PC-3 (cell line): ENCODE measurements at regions not wholly inside any gene's neighbourhood (a gene's known extent, or its start where the extent isn't known, plus 50 kb on each side); places are given as distances from the start of the nearest gene placed in this dataset.

Source experiments
- ATAC-seq: fragments of 200-7000 bp; cut with Tn5 transposase; 2 replicates; pipeline ENCODE4 v1.9.1; 2020; ENCODE audit warnings: mild to moderate bottlenecking, moderate library complexity
- BruUV-seq: library from RNA; stranded (reverse); fragments of 400-500 nt; replicated peaks from 2 replicates; lab custom pipeline; 2021; lab: Mats Ljungman, UMichigan
- CTCF ChIA-PET: fragments of 300-600 bp; sonication (Branson Sonifier 250); formaldehyde crosslinking; loops from one replicate; lab custom pipeline; 2022; ENCODE audit warnings: antibody characterized with exemption; lab: Charles Lee
- POLR2A ChIA-PET: fragments of 300-600 bp; sonication (Branson Sonifier 250); formaldehyde crosslinking; loops from one replicate; lab custom pipeline; 2022; ENCODE audit warnings: antibody characterized with exemption; ENCODE audit not compliant: unreplicated experiment; lab: Charles Lee
- DNase-seq: peaks from one replicate; pipeline ENCODE4 v3.0.0-alpha.2; 2015
- H2AFZ ChIP-seq: fragments of 300-600 bp; sonication (generic); 2 replicates; pipeline ENCODE4 v1.6.0; 2016; ENCODE audit warnings: antibody characterized with exemption, low read length
- H3F3A ChIP-seq: fragments of 300-600 bp; sonication (generic); one replicate; pipeline ENCODE4 v1.6.0; 2017; ENCODE audit warnings: antibody characterized with exemption, low read length, control low read depth, mild to moderate bottlenecking; ENCODE audit not compliant: unreplicated experiment
- H3K27ac ChIP-seq: fragments of 300-600 bp; sonication (generic); 2 replicates; pipeline ENCODE4 v1.5.1; 2016; ENCODE audit warnings: mild to moderate bottlenecking, low read length
- H3K27me3 ChIP-seq: fragments of 300-600 bp; sonication (generic); 2 replicates; pipeline ENCODE4 v1.6.1; 2016; ENCODE audit warnings: low read length, mixed read lengths
- H3K36me3 ChIP-seq: fragments of 300-600 bp; sonication (generic); 2 replicates; pipeline ENCODE4 v1.6.1; 2016; ENCODE audit warnings: low read depth, mixed run types, low read length, mixed read lengths
- H3K4me1 ChIP-seq: fragments of 300-600 bp; sonication (generic); 2 replicates; pipeline ENCODE4 v1.5.1; 2016; ENCODE audit warnings: low read length; ENCODE audit not compliant: insufficient read depth
- H3K4me2 ChIP-seq: fragments of 300-600 bp; sonication (generic); 2 replicates; pipeline ENCODE4 v1.6.0; 2016; ENCODE audit warnings: low read length
- H3K4me3 ChIP-seq: fragments of 300-600 bp; sonication (generic); 2 replicates; pipeline ENCODE4 v1.5.1; 2016; ENCODE audit warnings: mild to moderate bottlenecking, low read length, mixed read lengths
- H3K79me2 ChIP-seq: fragments of 300-600 bp; sonication (generic); 2 replicates; pipeline ENCODE4 v1.6.1; 2017; ENCODE audit warnings: low read length, mixed read lengths
- H3K9ac ChIP-seq: fragments of 300-600 bp; sonication (generic); 2 replicates; pipeline ENCODE4 v1.6.0; 2016; ENCODE audit warnings: mild to moderate bottlenecking, low read length
- H3K9me2 ChIP-seq: fragments of 300-600 bp; sonication (generic); replicated peaks from 2 replicates; pipeline ENCODE4 v1.6.1; 2016; ENCODE audit warnings: mixed run types, low read length, mixed read lengths
- H3K9me3 ChIP-seq: fragments of 300-600 bp; sonication (generic); 2 replicates; pipeline ENCODE4 v1.6.1; 2016; ENCODE audit warnings: low read length, mixed read lengths
- H4K20me1 ChIP-seq: fragments of 300-600 bp; sonication (generic); 2 replicates; pipeline ENCODE4 v1.6.1; 2016; ENCODE audit warnings: low read length, mixed read lengths
- EZH2 ChIP-seq: fragments of 300-600 bp; sonication (generic); IDR thresholded peaks from one replicate; pipeline ENCODE4 v1.6.1; 2017; ENCODE audit warnings: antibody characterized with exemption, mild to moderate bottlenecking, low read length; ENCODE audit not compliant: unreplicated experiment
- EZH2phosphoT487 ChIP-seq: fragments of 300-600 bp; sonication (generic); IDR thresholded peaks from 2 replicates; pipeline ENCODE4 v1.6.1; 2018; ENCODE audit warnings: mild to moderate bottlenecking, antibody characterized with exemption, low read length, borderline replicate concordance
- intact Hi-C: fragments of 100-400 bp; cut with micrococcal nuclease; formaldehyde crosslinking; loops from 2 replicates; pipeline ENCODE4 v1.9.0; 2023
- TF ChIP-seq, protein P1 (sequence below): fragments of 300-600 bp; sonication (generic); conservative IDR thresholded peaks from 2 replicates; pipeline ENCODE4 v1.5.1; 2017; ENCODE audit warnings: antibody characterized with exemption, low read depth, mild to moderate bottlenecking, low read length

GRCh38 chr10:35743351-35743750, 101.3 kb upstream of the FZD8 start:
- Histone ChIP-seq H3K27me3 (no peaks in the 10 kb centered on the region), H3K27ac (no peak overlapping the region), H3K4me2 (no peak overlapping the region), H3K4me1 (no peaks in the 10 kb centered on the region; the same call in 1 of the 2 replicates), H3K4me3 (no peak overlapping the region), H3K9me2 (no peaks in the 10 kb centered on the region), H3K79me2 (no peaks in the 10 kb centered on the region), H2AFZ (no peak overlapping the region), H3K36me3 (no peaks in the 10 kb centered on the region), H3K9me3 (no peaks in the 10 kb centered on the region), H4K20me1 (no peaks in the 10 kb centered on the region), H3K9ac (no peak overlapping the region), H3F3A (no peaks in the 10 kb centered on the region)
- ATAC-seq (no peak), DNase-seq (no peak)
- POLR2A ChIA-PET, result no interaction called here
- TF ChIP-seq EZH2 (no peak), EZH2phosphoT487 (no peak)
- TF ChIP-seq, protein P1, sequence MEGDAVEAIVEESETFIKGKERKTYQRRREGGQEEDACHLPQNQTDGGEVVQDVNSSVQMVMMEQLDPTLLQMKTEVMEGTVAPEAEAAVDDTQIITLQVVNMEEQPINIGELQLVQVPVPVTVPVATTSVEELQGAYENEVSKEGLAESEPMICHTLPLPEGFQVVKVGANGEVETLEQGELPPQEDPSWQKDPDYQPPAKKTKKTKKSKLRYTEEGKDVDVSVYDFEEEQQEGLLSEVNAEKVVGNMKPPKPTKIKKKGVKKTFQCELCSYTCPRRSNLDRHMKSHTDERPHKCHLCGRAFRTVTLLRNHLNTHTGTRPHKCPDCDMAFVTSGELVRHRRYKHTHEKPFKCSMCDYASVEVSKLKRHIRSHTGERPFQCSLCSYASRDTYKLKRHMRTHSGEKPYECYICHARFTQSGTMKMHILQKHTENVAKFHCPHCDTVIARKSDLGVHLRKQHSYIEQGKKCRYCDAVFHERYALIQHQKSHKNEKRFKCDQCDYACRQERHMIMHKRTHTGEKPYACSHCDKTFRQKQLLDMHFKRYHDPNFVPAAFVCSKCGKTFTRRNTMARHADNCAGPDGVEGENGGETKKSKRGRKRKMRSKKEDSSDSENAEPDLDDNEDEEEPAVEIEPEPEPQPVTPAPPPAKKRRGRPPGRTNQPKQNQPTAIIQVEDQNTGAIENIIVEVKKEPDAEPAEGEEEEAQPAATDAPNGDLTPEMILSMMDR, result no peak
- CTCF ChIA-PET, result no interaction called here
- BruUV-seq, result no TSS peak
- intact Hi-C loops, result no loop called here

- ChIA-PET POLR2A (no interaction called here), CTCF (interaction anchor here (0.6 kb wide), 1 partner anchor 1020 kb away, joined by 3 read pairs; no protein-coding TSS in a partner anchor)
- H3K27ac ChIP-seq, result no peak overlapping the region
- ATAC-seq, result peak; percentile 93
- H3K9ac ChIP-seq, result no peak overlapping the region
- no peaks in the 10 kb centered on the region for H3K36me3 ChIP-seq
- H3K9me3 ChIP-seq, result no peaks in the 10 kb centered on the region
- peak overlapping the region; percentile 8; the same call in 1 of the 2 replicates for H2AFZ ChIP-seq
- H3K4me2 ChIP-seq, result no peak overlapping the region
- no peaks in the 10 kb centered on the region; the same call in 1 of the 2 replicates for H3K4me1 ChIP-seq
- DNase-seq, result peak; percentile 79
- H4K20me1 ChIP-seq, result no peaks in the 10 kb centered on the region
- H3K4me3 ChIP-seq, result no peak overlapping the region
- no peaks in the 10 kb centered on the region for H3K79me2 ChIP-seq
- H3K27me3 ChIP-seq, result no peaks in the 10 kb centered on the region
- no TSS peak for BruUV-seq
- TF ChIP-seq EZH2phosphoT487, result no peak
- TF ChIP-seq, protein P1, result no peak
- no peaks in the 10 kb centered on the region for H3F3A ChIP-seq
- H3K9me2 ChIP-seq, result no peaks in the 10 kb centered on the region
- intact Hi-C loops, result no loop called here
These were observed 97.9 kb upstream of the FZD8 start for GRCh38 chr10:35739998-35740397.

- no peak overlapping the region for H3K4me3 ChIP-seq
- peak overlapping the region; percentile 1; the same call in 1 of the 2 replicates for H2AFZ ChIP-seq
- H3K79me2 ChIP-seq, result no peaks in the 10 kb centered on the region
- H4K20me1 ChIP-seq, result no peaks in the 10 kb centered on the region
- H3K4me2 ChIP-seq, result no peak overlapping the region
- no peaks in the 10 kb centered on the region for H3K9me3 ChIP-seq
- POLR2A ChIA-PET, result no interaction called here
- H3K9me2 ChIP-seq, result no peaks in the 10 kb centered on the region
- DNase-seq (peak; percentile 64), ATAC-seq (peak; percentile 25; the same call in 1 of the 2 replicates)
- no TSS peak for BruUV-seq
- CTCF ChIA-PET, result no interaction called here
- no peaks in the 10 kb centered on the region; the same call in 1 of the 2 replicates for H3K4me1 ChIP-seq
- H3K9ac ChIP-seq, result no peak overlapping the region
- H3F3A ChIP-seq, result no peaks in the 10 kb centered on the region
- H3K27ac ChIP-seq, result no peak overlapping the region
- intact Hi-C loops, result no loop called here
- no peaks in the 10 kb centered on the region for H3K36me3 ChIP-seq
- TF ChIP-seq, protein P1, result no peak
- TF ChIP-seq EZH2 (no peak), EZH2phosphoT487 (no peak)
- H3K27me3 ChIP-seq, result no peaks in the 10 kb centered on the region
These were observed 93.3 kb upstream of the FZD8 start for GRCh38 chr10:35735412-35735811.
